Gastroesophageal sphincter (tissue), 3 donors: ENCODE measurements at regions not wholly inside any gene's neighbourhood (a gene's known extent, or its start where the extent isn't known, plus 50 kb on each side); places are given as distances from the start of the nearest gene placed in this dataset.

Experiments
- EP300 ChIP-seq: sonication (generic); formaldehyde crosslinking; IDR thresholded peaks from one replicate; pipeline ENCODE4 v1.6.1; 2017; ENCODE audit warnings: antibody characterized with exemption, mild to moderate bottlenecking
- TF ChIP-seq, protein P1 (sequence below), 4 experiments: fragments of 200-600 bp in 2 of 4; fragments of 450-650 bp in 2 of 4; sonication (generic) in 1 of 4; IDR thresholded peaks; one replicate each; pipeline ENCODE4 v1.5.1; 2017 to 2019; ENCODE audit warnings: antibody characterized with exemption in 4 of 4, mild to moderate bottlenecking in 2 of 4, moderate library complexity in 2 of 4

- TF ChIP-seq, protein P1, sequence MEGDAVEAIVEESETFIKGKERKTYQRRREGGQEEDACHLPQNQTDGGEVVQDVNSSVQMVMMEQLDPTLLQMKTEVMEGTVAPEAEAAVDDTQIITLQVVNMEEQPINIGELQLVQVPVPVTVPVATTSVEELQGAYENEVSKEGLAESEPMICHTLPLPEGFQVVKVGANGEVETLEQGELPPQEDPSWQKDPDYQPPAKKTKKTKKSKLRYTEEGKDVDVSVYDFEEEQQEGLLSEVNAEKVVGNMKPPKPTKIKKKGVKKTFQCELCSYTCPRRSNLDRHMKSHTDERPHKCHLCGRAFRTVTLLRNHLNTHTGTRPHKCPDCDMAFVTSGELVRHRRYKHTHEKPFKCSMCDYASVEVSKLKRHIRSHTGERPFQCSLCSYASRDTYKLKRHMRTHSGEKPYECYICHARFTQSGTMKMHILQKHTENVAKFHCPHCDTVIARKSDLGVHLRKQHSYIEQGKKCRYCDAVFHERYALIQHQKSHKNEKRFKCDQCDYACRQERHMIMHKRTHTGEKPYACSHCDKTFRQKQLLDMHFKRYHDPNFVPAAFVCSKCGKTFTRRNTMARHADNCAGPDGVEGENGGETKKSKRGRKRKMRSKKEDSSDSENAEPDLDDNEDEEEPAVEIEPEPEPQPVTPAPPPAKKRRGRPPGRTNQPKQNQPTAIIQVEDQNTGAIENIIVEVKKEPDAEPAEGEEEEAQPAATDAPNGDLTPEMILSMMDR (IDR thresholded peaks at IDR 0.05) = no peak
- TF ChIP-seq EP300 = no peak
Observed at GRCh38 chr6:71468038-71468437, 179.4 kb downstream of the OGFRL1 start.
